HUES6 (cell line): ENCODE measurements at regions not wholly inside any gene's neighbourhood (a gene's known extent, or its start where the extent isn't known, plus 50 kb on each side); places are given as distances from the start of the nearest gene placed in this dataset.

Experiments used
- H3K27ac ChIP-seq: 2 replicates; pipeline ENCODE4 v1.7.0; 2013; ENCODE audit warnings: low read depth, mild to moderate bottlenecking, low read length, inconsistent platforms
- H3K27me3 ChIP-seq: 2 replicates; pipeline ENCODE4 v1.6.1; 2013; ENCODE audit warnings: low read length; ENCODE audit not compliant: control insufficient read depth, insufficient read depth
- H3K36me3 ChIP-seq: 2 replicates; pipeline ENCODE4 v1.6.1; 2013; ENCODE audit warnings: low read length; ENCODE audit not compliant: control insufficient read depth, insufficient read depth
- H3K4me1 ChIP-seq: 2 replicates; pipeline ENCODE4 v1.6.1; 2013; ENCODE audit warnings: low read length; ENCODE audit not compliant: control insufficient read depth, insufficient read depth
- H3K4me3 ChIP-seq: 2 replicates; pipeline ENCODE4 v1.5.1; 2013; ENCODE audit warnings: low read depth, low read length
- H3K9ac ChIP-seq: one replicate; pipeline ENCODE4 v1.6.1; 2013; ENCODE audit warnings: mild to moderate bottlenecking, low read length
- H3K9me3 ChIP-seq: 2 replicates; pipeline ENCODE4 v1.6.1; 2013; ENCODE audit warnings: low read depth, low read length; ENCODE audit not compliant: control insufficient read depth, insufficient read depth

DNA sequence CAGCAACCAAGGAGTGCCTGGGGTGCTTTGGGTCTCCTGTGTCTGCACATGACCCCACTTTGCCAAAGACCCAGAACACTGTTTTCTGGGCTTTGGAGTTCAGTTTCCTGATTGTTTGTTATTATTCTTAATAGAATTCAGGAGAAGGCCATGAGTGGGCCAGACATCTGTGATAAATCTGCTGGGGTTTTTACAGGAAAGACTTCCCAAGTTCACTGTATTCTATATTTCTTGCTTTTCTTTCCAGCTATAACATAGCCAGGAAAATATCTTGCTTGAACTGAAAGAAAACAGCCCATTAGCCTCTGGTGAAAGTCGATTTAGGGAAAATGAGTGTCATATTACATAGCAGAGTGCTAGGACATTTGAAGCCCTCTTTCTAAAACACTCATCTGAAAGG, 345.1 kb upstream of the USP24 start:
- H3K4me3 ChIP-seq, result no peak overlapping the region
- H3K9me3 ChIP-seq, result no peaks in the 10 kb centered on the region
- no peaks in the 10 kb centered on the region for H3K27me3 ChIP-seq
- H3K36me3 ChIP-seq, result no peaks in the 10 kb centered on the region
- no peaks in the 10 kb centered on the region; the same call in 1 of the 2 replicates for H3K4me1 ChIP-seq
- H3K9ac ChIP-seq, result no peak overlapping the region
- H3K27ac ChIP-seq, result no peak overlapping the region

DNA sequence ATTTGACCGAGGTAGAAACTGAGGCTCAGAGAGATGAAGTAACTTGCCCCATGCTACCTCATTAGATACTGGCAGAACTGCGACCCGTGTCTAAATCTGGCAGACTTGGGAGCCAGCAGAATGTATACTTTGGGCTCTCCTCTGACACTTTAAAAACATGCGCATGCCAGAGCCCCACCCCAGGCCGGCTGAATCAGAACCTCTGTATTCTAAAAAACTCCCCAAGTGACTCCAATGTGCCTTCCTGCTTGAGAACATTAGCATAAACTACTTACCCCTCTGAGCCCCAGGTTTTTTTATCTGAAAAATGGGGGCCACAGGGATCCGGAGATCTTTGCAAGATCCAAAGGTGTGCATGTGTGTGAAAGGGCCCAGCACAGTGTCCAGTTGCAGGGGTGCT, 344.7 kb upstream of the USP24 start:
- H3K9ac ChIP-seq, result no peak overlapping the region
- H3K9me3 ChIP-seq, result no peaks in the 10 kb centered on the region
- H3K4me3 ChIP-seq, result no peak overlapping the region
- no peaks in the 10 kb centered on the region for H3K27me3 ChIP-seq
- no peak overlapping the region for H3K27ac ChIP-seq
- no peaks in the 10 kb centered on the region; the same call in 1 of the 2 replicates for H3K4me1 ChIP-seq
- no peaks in the 10 kb centered on the region for H3K36me3 ChIP-seq

DNA sequence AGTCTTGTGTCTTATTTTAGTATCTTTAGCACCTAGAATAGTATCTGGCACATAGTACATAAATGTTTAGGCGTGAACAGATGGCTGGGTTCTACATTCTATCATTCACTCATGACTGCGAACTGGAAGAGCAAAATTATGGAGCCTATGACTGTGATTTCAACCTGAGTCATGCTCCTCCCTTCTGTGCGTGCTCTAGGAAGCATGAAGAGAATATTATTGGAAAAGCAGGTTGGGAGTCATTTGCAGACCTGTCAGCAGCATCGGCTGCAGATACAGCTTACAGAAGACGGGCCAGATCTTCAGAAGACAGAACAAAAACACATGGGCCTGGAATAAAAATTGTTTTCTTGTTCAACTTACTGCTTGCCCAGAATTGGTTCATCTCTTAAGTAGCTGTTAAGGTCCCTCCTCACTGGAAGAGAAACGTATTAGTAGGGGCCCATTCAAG, 344.0 kb upstream of the USP24 start:
- no peaks in the 10 kb centered on the region for H3K36me3 ChIP-seq
- no peaks in the 10 kb centered on the region; the same call in 1 of the 2 replicates for H3K4me1 ChIP-seq
- H3K4me3 ChIP-seq, result no peak overlapping the region
- no peak overlapping the region for H3K9ac ChIP-seq
- no peak overlapping the region for H3K27ac ChIP-seq
- H3K9me3 ChIP-seq, result no peaks in the 10 kb centered on the region
- no peaks in the 10 kb centered on the region for H3K27me3 ChIP-seq

DNA sequence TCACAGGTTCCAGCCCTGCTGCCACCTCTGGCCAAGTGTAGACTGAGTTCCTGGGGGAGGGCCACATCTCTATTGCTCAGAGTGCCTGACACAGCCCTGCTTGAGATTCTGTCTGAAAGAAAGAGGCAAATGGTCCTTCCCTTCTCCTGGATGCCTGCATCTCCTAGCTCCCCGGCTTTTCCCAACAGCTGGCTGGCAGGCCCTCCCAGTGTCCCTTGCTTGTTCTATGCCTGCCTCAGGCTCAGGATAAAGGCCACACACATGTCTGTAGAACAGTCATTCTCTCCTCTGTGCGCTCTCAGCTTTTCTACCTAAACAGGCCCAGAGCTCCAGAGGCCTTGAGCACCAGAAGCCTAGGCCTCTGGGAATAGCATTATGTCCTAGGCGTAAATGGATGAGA, 343.4 kb upstream of the USP24 start:
- no peak overlapping the region for H3K4me3 ChIP-seq
- no peaks in the 10 kb centered on the region for H3K9me3 ChIP-seq
- H3K36me3 ChIP-seq, result no peaks in the 10 kb centered on the region
- H3K27ac ChIP-seq, result no peak overlapping the region
- no peaks in the 10 kb centered on the region for H3K27me3 ChIP-seq
- H3K4me1 ChIP-seq, result no peaks in the 10 kb centered on the region; the same call in 1 of the 2 replicates
- no peak overlapping the region for H3K9ac ChIP-seq

DNA sequence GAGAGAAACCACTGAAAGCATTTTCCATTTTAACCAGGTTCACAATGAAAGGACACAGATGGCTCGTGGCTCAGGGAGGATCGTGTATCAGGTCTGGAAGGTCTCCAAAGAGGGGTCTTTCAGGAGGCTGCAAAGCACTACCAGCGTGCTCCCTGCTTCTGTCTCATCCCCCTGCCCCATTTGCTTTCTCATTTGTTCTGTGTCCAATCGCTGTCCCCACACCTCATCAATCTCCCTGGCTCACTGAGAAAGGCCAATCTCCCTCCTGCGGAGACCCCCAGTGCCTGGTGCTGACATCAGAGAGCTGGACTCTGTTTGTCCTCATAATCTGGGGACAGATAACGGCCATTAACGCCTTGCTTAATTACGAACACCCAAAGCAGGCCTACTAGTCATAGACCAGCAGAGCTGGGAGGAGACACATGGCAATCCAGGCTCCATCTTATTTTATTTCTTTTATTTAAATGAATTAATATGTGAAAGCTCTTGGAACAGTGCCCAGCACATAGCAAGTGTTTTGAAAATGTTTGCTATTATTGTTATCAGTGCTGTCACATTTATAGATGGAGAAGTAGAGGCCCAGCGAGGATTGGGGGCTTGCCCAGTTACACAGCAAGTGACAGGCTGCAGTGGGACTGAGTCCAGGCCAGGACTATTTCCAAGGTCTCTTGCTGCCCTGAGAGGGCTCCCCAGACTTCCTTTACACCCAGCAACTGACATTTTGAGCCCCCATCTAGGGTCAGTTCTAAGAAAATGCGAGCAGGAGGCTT, 341.0 kb upstream of the USP24 start:
- no peak overlapping the region for H3K9ac ChIP-seq
- H3K27me3 ChIP-seq, result no peaks in the 10 kb centered on the region
- peaks cover 3% of the 10 kb centered on the region; the same call in 1 of the 2 replicates for H3K9me3 ChIP-seq
- no peaks in the 10 kb centered on the region; the same call in 1 of the 2 replicates for H3K4me1 ChIP-seq
- no peak overlapping the region for H3K27ac ChIP-seq
- no peaks in the 10 kb centered on the region for H3K36me3 ChIP-seq
- H3K4me3 ChIP-seq, result no peak overlapping the region

DNA sequence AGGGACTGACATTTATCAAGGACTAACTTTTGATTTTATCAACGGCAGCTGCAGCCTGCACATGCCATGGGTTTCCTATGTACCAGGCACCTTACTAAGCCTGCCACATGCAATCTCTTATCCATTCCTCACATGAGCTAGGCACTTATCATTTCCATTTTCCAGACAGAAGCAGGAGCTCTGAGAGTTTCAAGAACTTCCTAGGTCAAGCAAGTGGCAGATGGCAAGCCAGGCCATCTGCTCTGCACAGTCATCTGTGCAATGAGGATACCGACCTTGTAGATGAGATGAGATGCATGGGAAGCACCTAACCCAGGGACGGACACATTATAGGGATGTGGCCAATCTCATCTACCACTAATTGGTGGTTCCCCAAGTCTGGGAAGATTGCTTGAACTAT, 339.4 kb upstream of the USP24 start:
- no peaks in the 10 kb centered on the region for H3K36me3 ChIP-seq
- no peaks in the 10 kb centered on the region for H3K27me3 ChIP-seq
- H3K4me3 ChIP-seq, result no peak overlapping the region
- no peaks in the 10 kb centered on the region; the same call in 1 of the 2 replicates for H3K4me1 ChIP-seq
- H3K27ac ChIP-seq, result no peak overlapping the region
- H3K9me3 ChIP-seq, result peaks cover 3% of the 10 kb centered on the region; the same call in 1 of the 2 replicates
- no peak overlapping the region for H3K9ac ChIP-seq

DNA sequence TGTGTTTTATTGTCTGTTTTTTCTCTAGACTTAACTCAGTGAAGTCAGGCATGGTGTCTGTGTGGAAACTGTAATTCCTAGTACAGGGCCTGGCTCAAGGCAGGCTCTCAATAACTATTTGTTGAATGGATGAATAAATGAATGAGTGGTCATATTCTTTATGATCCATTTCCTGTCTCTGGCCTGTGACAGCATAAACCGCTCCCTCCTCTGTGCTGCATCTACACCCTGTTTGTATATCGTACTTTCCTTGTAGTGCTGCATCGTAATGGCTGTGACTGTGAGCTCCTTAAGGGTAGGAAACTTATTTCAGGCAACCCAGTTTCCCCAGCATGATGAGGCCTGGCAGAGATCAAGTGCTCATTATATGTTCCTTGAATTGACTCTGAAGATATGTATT, 337.5 kb upstream of the USP24 start:
- Histone ChIP-seq H3K36me3 (no peaks in the 10 kb centered on the region), H3K27me3 (no peaks in the 10 kb centered on the region), H3K27ac (no peak overlapping the region), H3K9ac (no peak overlapping the region), H3K4me1 (no peaks in the 10 kb centered on the region; the same call in 1 of the 2 replicates), H3K4me3 (no peak overlapping the region), H3K9me3 (peaks cover 3% of the 10 kb centered on the region; the same call in 1 of the 2 replicates)

DNA sequence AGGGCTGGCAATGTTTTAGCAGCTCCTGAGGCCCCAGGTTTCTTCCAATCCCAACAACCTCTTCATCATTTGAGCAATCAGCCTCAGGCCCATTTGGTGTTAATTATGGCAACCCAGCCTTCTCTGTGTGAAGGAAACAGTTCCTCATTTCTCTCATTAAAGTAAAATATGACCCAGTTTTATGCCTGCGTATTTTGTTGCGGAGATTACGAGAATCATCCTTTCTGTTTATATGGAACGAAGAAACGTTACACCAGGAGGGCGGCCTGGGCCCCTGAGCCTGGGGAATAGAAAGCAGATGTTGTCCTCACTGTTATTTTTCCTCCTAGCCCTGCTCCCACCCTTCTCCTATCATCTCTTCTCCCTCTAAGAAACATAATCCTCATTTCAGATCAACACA, 332.2 kb upstream of the USP24 start:
- Histone ChIP-seq H3K36me3 (no peaks in the 10 kb centered on the region), H3K27me3 (no peaks in the 10 kb centered on the region), H3K4me1 (no peaks in the 10 kb centered on the region), H3K9ac (no peak overlapping the region), H3K4me3 (no peak overlapping the region), H3K9me3 (peaks cover 3% of the 10 kb centered on the region; the same call in 1 of the 2 replicates), H3K27ac (no peak overlapping the region)

DNA sequence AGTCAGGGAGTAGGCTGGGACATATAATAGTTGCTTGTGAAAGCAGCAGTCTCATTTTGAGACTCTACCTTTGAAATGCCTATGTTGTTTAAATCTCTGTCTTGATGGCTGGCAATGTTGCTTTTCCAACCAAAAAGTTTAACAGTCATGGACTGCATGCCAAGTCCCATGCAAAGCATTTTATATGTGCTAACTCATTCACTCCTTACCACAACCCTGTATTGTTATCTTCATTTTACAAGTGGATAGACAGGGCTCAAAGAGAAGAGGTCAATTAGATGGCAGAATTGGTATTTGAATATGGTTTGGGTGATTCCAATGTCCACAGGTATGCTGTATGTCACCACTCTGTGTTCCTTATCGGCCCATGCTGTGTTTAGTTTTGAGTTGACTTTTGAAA, 331.4 kb upstream of the USP24 start:
- no peak overlapping the region for H3K9ac ChIP-seq
- H3K4me1 ChIP-seq, result no peaks in the 10 kb centered on the region
- no peak overlapping the region for H3K4me3 ChIP-seq
- no peaks in the 10 kb centered on the region; the same call in 1 of the 2 replicates for H3K9me3 ChIP-seq
- no peak overlapping the region for H3K27ac ChIP-seq
- no peaks in the 10 kb centered on the region for H3K36me3 ChIP-seq
- H3K27me3 ChIP-seq, result no peaks in the 10 kb centered on the region

DNA sequence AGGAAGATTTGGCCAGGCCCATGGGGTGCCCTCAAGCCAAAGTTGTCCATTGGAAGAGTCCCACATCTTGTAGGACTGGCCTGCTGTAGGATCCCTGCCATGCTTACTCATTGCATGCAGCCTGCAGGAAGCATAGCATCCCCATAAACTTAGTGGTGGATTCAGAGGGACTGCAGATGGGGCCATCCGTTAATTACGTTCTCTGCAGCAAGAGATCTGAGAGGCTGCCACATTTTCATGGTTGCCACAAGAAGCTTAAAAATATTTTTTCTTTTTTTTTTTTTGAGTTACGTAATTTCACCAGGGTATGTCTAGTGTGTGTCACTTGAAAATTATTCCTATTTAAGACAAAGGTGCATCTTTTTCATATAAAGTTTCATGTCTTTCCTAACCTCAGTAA, 329.7 kb upstream of the USP24 start:
- Histone ChIP-seq H3K9me3 (no peaks in the 10 kb centered on the region), H3K36me3 (no peaks in the 10 kb centered on the region), H3K27me3 (no peaks in the 10 kb centered on the region), H3K9ac (no peak overlapping the region), H3K27ac (no peak overlapping the region), H3K4me3 (no peak overlapping the region), H3K4me1 (no peaks in the 10 kb centered on the region)

DNA sequence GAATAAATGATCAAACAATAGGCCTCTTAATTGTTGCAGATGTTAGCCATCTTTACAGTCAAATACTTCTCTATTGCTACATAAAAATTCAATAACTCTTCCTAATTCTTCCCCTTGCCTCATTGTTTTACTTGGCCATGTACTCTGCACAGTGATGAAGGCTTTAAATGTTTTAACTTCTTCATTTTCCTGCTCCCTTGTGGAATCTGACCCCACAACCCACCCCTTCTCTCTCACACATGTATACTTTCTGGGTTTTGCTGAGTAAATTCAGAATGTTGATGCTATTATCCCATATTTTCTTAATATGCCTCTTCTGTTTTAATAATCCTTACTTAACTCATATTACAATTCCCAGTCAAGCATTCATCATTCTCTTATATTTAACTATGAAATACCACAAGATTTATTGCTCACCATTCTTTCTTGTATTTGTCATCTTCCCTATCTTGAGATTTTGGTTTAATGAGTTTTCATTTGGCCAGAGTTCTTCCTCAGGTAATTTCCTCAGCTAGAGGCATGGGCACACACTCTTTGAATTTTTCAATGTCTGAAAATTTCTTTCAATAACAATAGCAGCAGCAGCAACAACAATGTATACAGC, 327.8 kb upstream of the USP24 start:
- Histone ChIP-seq H3K9me3 (no peaks in the 10 kb centered on the region), H3K27ac (no peak overlapping the region), H3K4me1 (no peaks in the 10 kb centered on the region), H3K9ac (no peak overlapping the region), H3K36me3 (no peaks in the 10 kb centered on the region), H3K4me3 (no peak overlapping the region), H3K27me3 (no peaks in the 10 kb centered on the region)
